A673 (cell line): ENCODE measurements at regions not wholly inside any gene's neighbourhood (a gene's known extent, or its start where the extent isn't known, plus 50 kb on each side); places are given as distances from the start of the nearest gene placed in this dataset.

Experiments used
- BruUV-seq: library from RNA; stranded (reverse); fragments of 400-500 nt; replicated peaks from 2 replicates; lab custom pipeline; 2021; lab: Mats Ljungman, UMichigan
- CTCF ChIA-PET: fragments of 300-600 bp; sonication (Branson Sonifier 250); formaldehyde crosslinking; loops from one replicate; lab custom pipeline; 2022; ENCODE audit warnings: antibody characterized with exemption; lab: Charles Lee
- POLR2A ChIA-PET: fragments of 300-600 bp; sonication (Branson Sonifier 250); formaldehyde crosslinking; loops from one replicate; lab custom pipeline; 2022; ENCODE audit warnings: antibody characterized with exemption; ENCODE audit not compliant: low non-redundant PET; lab: Charles Lee
- DNase-seq: peaks from one replicate; pipeline ENCODE4 v3.0.0-alpha.2; 2015; ENCODE audit warnings: low spot score
- H3K27ac ChIP-seq: fragments of 200-600 bp; sonication (generic); 2 replicates; pipeline ENCODE4 v1.5.1; 2016; ENCODE audit warnings: mixed run types, low read depth, mild to moderate bottlenecking, mixed read lengths, antibody characterized with exemption, low read length; ENCODE audit not compliant: poor library complexity, severe bottlenecking
- H3K27me3 ChIP-seq: fragments of 200-600 bp; sonication (generic); replicated peaks from 2 replicates; pipeline ENCODE4 v1.6.1; 2017; ENCODE audit warnings: mixed run types, low read depth, mild to moderate bottlenecking, mixed read lengths, antibody characterized with exemption, low read length; ENCODE audit not compliant: insufficient read depth, poor library complexity
- H3K36me3 ChIP-seq: fragments of 200-600 bp; sonication (generic); 2 replicates; pipeline ENCODE4 v1.6.1; 2016; ENCODE audit warnings: mixed run types, mild to moderate bottlenecking, mixed read lengths, antibody characterized with exemption, low read length; ENCODE audit not compliant: insufficient read depth, poor library complexity, severe bottlenecking
- H3K4me1 ChIP-seq: fragments of 200-600 bp; sonication (generic); 2 replicates; pipeline ENCODE4 v1.6.1; 2017; ENCODE audit warnings: mixed run types, mild to moderate bottlenecking, mixed read lengths, antibody characterized with exemption, low read length; ENCODE audit not compliant: insufficient read depth, poor library complexity, severe bottlenecking
- H3K4me3 ChIP-seq: fragments of 200-600 bp; sonication (generic); 2 replicates; pipeline ENCODE4 v1.5.1; 2016; ENCODE audit warnings: low read depth, mixed run types, mild to moderate bottlenecking, mixed read lengths, low read length; ENCODE audit not compliant: poor library complexity, severe bottlenecking
- H3K9me3 ChIP-seq: fragments of 200-600 bp; sonication (generic); 2 replicates; pipeline ENCODE4 v1.6.1; 2016; ENCODE audit warnings: mixed run types, low read depth, mild to moderate bottlenecking, mixed read lengths, antibody characterized with exemption, low read length; ENCODE audit not compliant: poor library complexity, severe bottlenecking
- CTCF ChIP-seq: fragments of 300-800, 200-600 bp; sonication (generic); conservative IDR thresholded peaks from 2 replicates; pipeline ENCODE4 v1.5.1; 2017; ENCODE audit warnings: low read depth, mild to moderate bottlenecking, antibody characterized with exemption, low read length, moderate library complexity, mixed read lengths
- EZH2 ChIP-seq: fragments of 200-600 bp; sonication (generic); IDR thresholded peaks from 2 replicates; pipeline ENCODE4 v1.6.1; 2017; ENCODE audit warnings: borderline replicate concordance, low read depth, mild to moderate bottlenecking, mixed read lengths, antibody characterized with exemption, low read length; ENCODE audit not compliant: poor library complexity, severe bottlenecking
- intact Hi-C: fragments of 100-400 bp; cut with micrococcal nuclease; formaldehyde crosslinking; loops from one replicate; pipeline ENCODE4 v1.10.0; 2022; ENCODE audit not compliant: unreplicated experiment

GRCh38 chr5:27144456-27144855 is 106.1 kb upstream of the CDH9 start:
- POLR2A ChIA-PET = no interaction called here

GRCh38 chr5:27140831-27141230 is 102.4 kb upstream of the CDH9 start:
- intact Hi-C loops = no loop called here
- DNase-seq = no peak
- TF ChIP-seq CTCF (no peak), EZH2 (no peak)
- Histone ChIP-seq H3K27me3 (no peaks in the 10 kb centered on the region), H3K4me1 (no peaks in the 10 kb centered on the region), H3K27ac (no peak overlapping the region), H3K9me3 (no peaks in the 10 kb centered on the region), H3K36me3 (no peaks in the 10 kb centered on the region), H3K4me3 (no peak overlapping the region)
- CTCF ChIA-PET = no interaction called here
- no TSS peak for BruUV-seq
- POLR2A ChIA-PET = no interaction called here

More at GRCh38 chr5:27144456-27144855, 106.1 kb upstream of the CDH9 start:
- no peak overlapping the region for H3K4me3 ChIP-seq
- H3K4me1 ChIP-seq = no peaks in the 10 kb centered on the region
- DNase-seq = no peak
- no peak for TF ChIP-seq CTCF
- no peak for TF ChIP-seq EZH2
- CTCF ChIA-PET = no interaction called here
- intact Hi-C loops = no loop called here
- no TSS peak for BruUV-seq
- H3K36me3 ChIP-seq = no peaks in the 10 kb centered on the region
- no peaks in the 10 kb centered on the region for H3K9me3 ChIP-seq
- no peaks in the 10 kb centered on the region for H3K27me3 ChIP-seq
- no peak overlapping the region for H3K27ac ChIP-seq

- H3K4me3 ChIP-seq = no peak overlapping the region
- no peak overlapping the region for H3K27ac ChIP-seq
- H3K4me1 ChIP-seq = no peaks in the 10 kb centered on the region
- intact Hi-C loops = no loop called here
- H3K36me3 ChIP-seq = no peaks in the 10 kb centered on the region
- peak; percentile 1 for DNase-seq
- ChIA-PET POLR2A (no interaction called here), CTCF (no interaction called here)
- TF ChIP-seq EZH2 (no peak), CTCF (no peak)
- no peaks in the 10 kb centered on the region for H3K27me3 ChIP-seq
- no TSS peak for BruUV-seq
- H3K9me3 ChIP-seq = no peaks in the 10 kb centered on the region
Measured at GRCh38 chr5:27130587-27130986, 92.2 kb upstream of the CDH9 start.
